SH-SY5Y (cell line): ENCODE measurements at regions not wholly inside any gene's neighbourhood (a gene's known extent, or its start where the extent isn't known, plus 50 kb on each side); places are given as distances from the start of the nearest gene placed in this dataset.

Source experiments
- GATA2 ChIP-seq: IDR thresholded peaks from 2 replicates; pipeline ENCODE4 v1.6.1; 2011; ENCODE audit warnings: mild to moderate bottlenecking, low read depth, low read length
- GATA3 ChIP-seq: IDR thresholded peaks from 2 replicates; pipeline ENCODE4 v1.6.1; 2011; ENCODE audit warnings: low read depth, mild to moderate bottlenecking, low read length, moderate library complexity

DNA sequence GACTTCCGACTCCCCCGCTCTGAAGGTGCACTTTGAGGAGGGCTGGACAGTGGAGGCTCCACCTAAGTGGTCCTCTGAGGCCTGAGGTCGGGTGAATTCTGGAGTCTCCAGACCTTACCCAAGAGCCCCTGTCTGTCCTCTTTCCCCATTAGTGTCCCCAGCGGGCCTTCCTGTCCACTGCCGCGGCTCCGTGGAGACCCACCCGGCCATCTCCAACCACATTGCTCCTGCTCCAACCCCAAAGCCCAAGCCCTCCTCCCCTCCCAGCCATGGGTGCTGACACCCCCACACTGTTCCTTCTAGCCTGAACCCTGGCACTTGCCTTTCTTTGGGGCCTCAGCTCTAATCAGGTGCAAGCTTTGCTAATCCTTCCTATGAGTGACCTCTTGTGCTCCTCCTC, 283.1 kb upstream of the TNRC6C start:
- TF ChIP-seq GATA3, result no peak
- no peak for TF ChIP-seq GATA2
